Subcutaneous abdominal adipose tissue (tissue), 5 donors: ENCODE measurements at regions not wholly inside any gene's neighbourhood (a gene's known extent, or its start where the extent isn't known, plus 50 kb on each side); places are given as distances from the start of the nearest gene placed in this dataset.
"Not testable (repeated sequence)": the region's sequence is repeated elsewhere in the genome, so short reads cannot be mapped to it uniquely, and the experiment has no call there.

Experiments used
- H3K27ac ChIP-seq: one replicate; pipeline ENCODE4 v1.7.0; 2013; ENCODE audit warnings: low read depth, mild to moderate bottlenecking, inconsistent platforms, low read length, moderate library complexity
- H3K27me3 ChIP-seq, 5 donors: one replicate each; pipeline ENCODE4 v1.7.0; 2013; ENCODE audit warnings: low read length in 5 of 5, inconsistent platforms in 1 of 5; ENCODE audit not compliant: control insufficient read depth in 5 of 5, insufficient read depth in 4 of 5
- H3K36me3 ChIP-seq, 5 donors: one replicate each; pipeline ENCODE4 v1.7.0; 2013; ENCODE audit warnings: low read length in 5 of 5; ENCODE audit not compliant: control insufficient read depth in 5 of 5, insufficient read depth in 5 of 5
- H3K4me1 ChIP-seq, 5 donors: one replicate each; pipeline ENCODE4 v1.7.0; 2013; ENCODE audit warnings: low read length in 5 of 5, mild to moderate bottlenecking in 3 of 5, moderate library complexity in 1 of 5; ENCODE audit not compliant: control insufficient read depth in 5 of 5, insufficient read depth in 5 of 5
- H3K4me3 ChIP-seq, 5 donors: one replicate each; pipeline ENCODE4 v1.7.0; 2013; ENCODE audit warnings: low read length in 5 of 5, low read depth in 1 of 5
- H3K9ac ChIP-seq, 5 donors: one replicate each; pipeline ENCODE4 v1.7.0; 2013; ENCODE audit warnings: low read length in 5 of 5, mild to moderate bottlenecking in 4 of 5, moderate library complexity in 3 of 5
- H3K9me3 ChIP-seq, 5 donors: one replicate each; pipeline ENCODE4 v1.7.0; 2013; ENCODE audit warnings: low read length in 5 of 5; ENCODE audit not compliant: control insufficient read depth in 5 of 5
- donor health status: healthy.
- donor health status: healthy.
- donor health status: healthy.
- donor health status: healthy.
- donor health status: healthy.

GRCh38 chr16:59959311-59959710 lies 1225.2 kb upstream of the GOT2 start:
- Histone ChIP-seq H3K9ac (no peak overlapping the region), H3K27ac (no peak overlapping the region), H3K36me3 (no peaks in the 10 kb centered on the region), H3K4me1 (no peaks in the 10 kb centered on the region), H3K27me3 (no peaks in the 10 kb centered on the region), H3K4me3 (no peak overlapping the region), H3K9me3 (peaks cover 0 to 3% (median 0%) of the 10 kb centered on the region in 5 donors)

- Histone ChIP-seq H3K27me3 (no peaks in the 10 kb centered on the region), H3K36me3 (no peaks in the 10 kb centered on the region)
Measured at GRCh38 chr16:59950431-59950830, 1216.3 kb upstream of the GOT2 start.

DNA sequence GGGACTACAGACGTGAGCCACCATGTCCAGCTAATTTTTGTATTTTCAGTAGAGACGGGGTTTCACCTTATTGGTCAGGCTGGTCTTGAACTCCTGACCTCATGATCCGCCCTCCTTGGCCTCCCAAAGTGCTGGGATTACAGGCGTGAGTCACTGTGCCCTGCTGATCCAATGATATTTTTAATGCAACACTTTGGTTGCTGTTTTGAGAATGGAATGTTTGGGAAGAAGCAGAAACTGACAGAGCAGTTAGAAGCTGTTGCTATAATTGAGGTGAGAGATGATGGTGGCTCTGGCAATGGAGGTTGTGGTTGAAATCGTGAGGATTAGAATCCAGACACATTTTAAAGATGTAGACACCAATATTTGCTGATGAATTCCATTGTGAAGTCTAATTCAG lies 1209.9 kb upstream of the GOT2 start:
- H3K36me3 ChIP-seq, H3K27ac ChIP-seq, H3K9ac ChIP-seq, H3K4me3 ChIP-seq, H3K9me3 ChIP-seq, H3K4me1 ChIP-seq, H3K27me3 ChIP-seq: not testable (repeated sequence)

More at GRCh38 chr16:59950431-59950830, 1216.3 kb upstream of the GOT2 start:
- Histone ChIP-seq H3K4me3 (no peak overlapping the region), H3K9me3 (peaks cover 0 to 9% (median 4%) of the 10 kb centered on the region in 5 donors), H3K9ac (no peak overlapping the region), H3K27ac (no peak overlapping the region), H3K4me1 (no peaks in the 10 kb centered on the region)

GRCh38 chr16:59941594-59941993 lies 1207.5 kb upstream of the GOT2 start:
- Histone ChIP-seq H3K9me3 (peaks cover 0 to 13% (median 9%) of the 10 kb centered on the region in 5 donors), H3K27ac (no peak overlapping the region), H3K4me3 (no peak overlapping the region), H3K4me1 (no peaks in the 10 kb centered on the region), H3K36me3 (no peaks in the 10 kb centered on the region), H3K9ac (no peak overlapping the region), H3K27me3 (no peaks in the 10 kb centered on the region)

DNA sequence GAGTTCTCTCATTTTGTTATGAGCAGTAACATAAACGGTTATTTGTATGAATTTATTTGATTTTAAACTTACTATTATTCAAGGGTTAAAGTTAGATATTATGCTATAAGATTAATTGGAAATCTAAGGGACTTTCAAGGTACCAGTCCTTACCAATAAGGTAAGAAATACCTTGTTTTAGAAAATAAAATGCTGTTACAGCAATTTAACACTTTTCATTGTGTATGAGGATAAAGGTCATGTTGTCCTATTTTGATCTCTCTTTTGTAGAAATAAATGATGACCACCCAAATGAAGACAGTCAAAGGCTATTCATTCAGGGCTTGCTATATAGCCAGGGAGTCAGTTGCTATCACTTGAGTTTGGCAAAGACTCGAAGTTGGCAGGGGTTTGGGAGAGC lies 1185.9 kb upstream of the GOT2 start:
- H3K9me3 ChIP-seq = no peaks in the 10 kb centered on the region
- no peaks in the 10 kb centered on the region for H3K27me3 ChIP-seq
- H3K4me3 ChIP-seq = no peak overlapping the region
- H3K9ac ChIP-seq = no peak overlapping the region
- H3K36me3 ChIP-seq = no peaks in the 10 kb centered on the region
- H3K27ac ChIP-seq = no peak overlapping the region
- no peaks in the 10 kb centered on the region for H3K4me1 ChIP-seq

DNA sequence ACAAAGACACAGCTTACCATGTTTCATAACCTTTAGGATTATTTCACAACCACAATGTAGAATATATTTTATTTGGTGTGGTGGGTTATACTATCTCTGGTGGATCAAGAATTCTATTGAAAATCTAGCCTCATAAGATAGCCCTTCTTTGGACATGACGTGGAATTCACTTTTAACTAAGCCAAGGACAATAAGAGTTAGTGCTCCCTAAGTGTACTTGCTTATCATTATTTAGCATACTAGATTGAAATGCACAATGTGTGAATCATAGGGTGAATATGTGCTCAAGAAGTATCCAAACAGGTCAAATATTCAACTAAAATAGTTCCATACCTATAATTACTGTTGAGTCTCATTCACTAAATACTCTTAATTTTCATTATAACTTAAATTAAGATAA lies 1179.5 kb upstream of the GOT2 start:
- Histone ChIP-seq H3K36me3 (no peaks in the 10 kb centered on the region), H3K4me3 (no peak overlapping the region), H3K9ac (no peak overlapping the region), H3K9me3 (no peaks in the 10 kb centered on the region), H3K27ac (no peak overlapping the region), H3K27me3 (no peaks in the 10 kb centered on the region), H3K4me1 (no peaks in the 10 kb centered on the region)

GRCh38 chr16:59909262-59909661 lies 1175.1 kb upstream of the GOT2 start:
- no peaks in the 10 kb centered on the region for H3K36me3 ChIP-seq
- no peaks in the 10 kb centered on the region for H3K4me1 ChIP-seq
- H3K4me3 ChIP-seq = no peak overlapping the region
- H3K27ac ChIP-seq = no peak overlapping the region
- no peak overlapping the region for H3K9ac ChIP-seq
- H3K27me3 ChIP-seq = no peaks in the 10 kb centered on the region
- no peaks in the 10 kb centered on the region for H3K9me3 ChIP-seq

DNA sequence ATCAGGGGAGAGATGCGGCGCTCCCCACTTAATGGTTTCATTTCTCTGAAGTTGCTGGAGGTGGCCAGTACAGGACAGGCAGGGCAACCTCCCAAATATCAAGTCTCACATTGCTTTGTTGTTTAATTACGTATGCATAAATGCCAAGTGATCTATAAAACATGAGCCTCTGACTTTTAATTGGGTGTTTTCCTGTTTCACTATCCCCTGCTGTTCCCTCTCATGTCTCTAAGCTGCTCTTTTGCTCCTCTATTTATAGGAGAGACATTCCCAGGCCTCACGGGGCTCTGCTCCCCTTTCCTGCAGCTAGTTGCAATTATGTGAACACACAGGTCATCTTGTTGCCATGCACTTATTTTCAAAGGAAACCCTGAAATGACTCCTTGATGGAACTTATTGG lies 1173.5 kb upstream of the GOT2 start:
- Histone ChIP-seq H3K36me3 (no peaks in the 10 kb centered on the region), H3K4me3 (no peak overlapping the region), H3K27me3 (no peaks in the 10 kb centered on the region), H3K4me1 (no peaks in the 10 kb centered on the region), H3K9ac (no peak overlapping the region), H3K9me3 (no peaks in the 10 kb centered on the region), H3K27ac (no peak overlapping the region)

- Histone ChIP-seq H3K9ac (no peak overlapping the region), H3K9me3 (no peaks in the 10 kb centered on the region), H3K27me3 (no peaks in the 10 kb centered on the region), H3K36me3 (no peaks in the 10 kb centered on the region), H3K4me1 (no peaks in the 10 kb centered on the region), H3K4me3 (no peak overlapping the region), H3K27ac (no peak overlapping the region)
Measured at GRCh38 chr16:59905606-59906005, 1171.5 kb upstream of the GOT2 start.

DNA sequence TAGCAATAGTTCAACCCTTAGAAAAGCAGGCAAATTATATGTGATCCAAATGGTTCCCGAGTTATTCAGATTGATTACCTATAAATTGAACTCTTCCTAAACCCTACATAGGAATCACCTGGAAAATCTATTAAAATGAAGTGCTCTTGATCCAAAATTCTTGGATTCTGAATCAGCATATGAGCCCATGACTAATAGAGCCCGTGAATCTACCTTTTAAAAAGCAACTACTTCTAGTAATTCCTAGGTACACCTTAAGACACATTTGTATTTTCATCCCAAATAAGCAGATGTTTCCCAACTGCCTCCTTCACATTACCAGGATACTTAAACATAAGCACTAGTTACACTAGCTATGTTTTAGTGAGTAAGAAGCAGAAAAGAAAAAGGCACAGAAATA lies 1171.0 kb upstream of the GOT2 start:
- Histone ChIP-seq H3K36me3 (no peaks in the 10 kb centered on the region), H3K9ac (no peak overlapping the region), H3K9me3 (no peaks in the 10 kb centered on the region), H3K27me3 (no peaks in the 10 kb centered on the region), H3K4me1 (no peaks in the 10 kb centered on the region), H3K27ac (no peak overlapping the region), H3K4me3 (no peak overlapping the region)

GRCh38 chr16:59899940-59900339 lies 1165.8 kb upstream of the GOT2 start:
- Histone ChIP-seq H3K4me3 (no peak overlapping the region), H3K4me1 (no peaks in the 10 kb centered on the region), H3K27me3 (no peaks in the 10 kb centered on the region), H3K36me3 (no peaks in the 10 kb centered on the region), H3K9me3 (no peaks in the 10 kb centered on the region), H3K9ac (no peak overlapping the region), H3K27ac (no peak overlapping the region)
